Bronchial epithelial cell (primary cell): ENCODE measurements at regions not wholly inside any gene's neighbourhood (a gene's known extent, or its start where the extent isn't known, plus 50 kb on each side); places are given as distances from the start of the nearest gene placed in this dataset.

Experiments
- DNase-seq: peaks from one replicate; pipeline ENCODE4 v3.0.0-alpha.2; 2010; ENCODE audit warnings: low read depth
- FAIRE-seq: peaks from 2 replicates; lab custom pipeline; 2011; peaks lifted over from hg19 to GRCh38; lab: Jason Lieb, UNC
- H3K27me3 ChIP-seq: 2 replicates; pipeline ENCODE4 v1.5.1; 2011; ENCODE audit warnings: low read length; ENCODE audit not compliant: control insufficient read depth, insufficient read depth
- H3K36me3 ChIP-seq: 2 replicates; pipeline ENCODE4 v1.5.1; 2011; ENCODE audit warnings: low read length; ENCODE audit not compliant: control insufficient read depth, insufficient read depth
- H3K4me3 ChIP-seq: 2 replicates; pipeline ENCODE4 v1.5.1; 2011; ENCODE audit warnings: mild to moderate bottlenecking, low read depth, low read length, control low read depth
- CTCF ChIP-seq: IDR thresholded peaks from 2 replicates; pipeline ENCODE4 v1.5.1; 2011; ENCODE audit warnings: mild to moderate bottlenecking, moderate library complexity, low read length, control low read depth, inconsistent platforms; ENCODE audit not compliant: insufficient read depth, severe bottlenecking

GRCh38 chr2:176388861-176389260 is 119.6 kb downstream of the MTX2 start:
- peaks cover 2% of the 10 kb centered on the region for H3K27me3 ChIP-seq
- FAIRE-seq (no peak), DNase-seq (no peak)
- H3K36me3 ChIP-seq: no peaks in the 10 kb centered on the region
- TF ChIP-seq CTCF: no peak
- H3K4me3 ChIP-seq: no peak overlapping the region

GRCh38 chr2:176390276-176391147 is 121.3 kb downstream of the MTX2 start:
- Histone ChIP-seq H3K27me3 (peaks cover 2% of the 10 kb centered on the region), H3K4me3 (no peak overlapping the region), H3K36me3 (no peaks in the 10 kb centered on the region)
- no peak for TF ChIP-seq CTCF
- FAIRE-seq: no peak
- no peak for DNase-seq

DNA sequence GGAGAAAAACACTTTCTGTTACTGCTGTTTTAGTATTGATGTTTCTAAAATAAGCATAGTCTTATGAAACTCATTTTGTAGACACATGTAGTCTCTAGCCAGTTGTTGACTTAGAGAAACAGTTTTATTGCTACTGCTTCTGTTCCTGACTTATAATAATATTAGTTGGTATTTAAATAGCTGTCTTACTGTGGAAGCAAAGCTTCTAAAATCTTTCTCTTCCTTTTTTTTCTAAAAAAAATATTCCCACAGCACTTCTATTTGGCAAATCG is 121.8 kb downstream of the MTX2 start:
- no peak for DNase-seq
- no peak for FAIRE-seq
- Histone ChIP-seq H3K27me3 (no peaks in the 10 kb centered on the region), H3K36me3 (no peaks in the 10 kb centered on the region), H3K4me3 (no peak overlapping the region)
- TF ChIP-seq CTCF: no peak

DNA sequence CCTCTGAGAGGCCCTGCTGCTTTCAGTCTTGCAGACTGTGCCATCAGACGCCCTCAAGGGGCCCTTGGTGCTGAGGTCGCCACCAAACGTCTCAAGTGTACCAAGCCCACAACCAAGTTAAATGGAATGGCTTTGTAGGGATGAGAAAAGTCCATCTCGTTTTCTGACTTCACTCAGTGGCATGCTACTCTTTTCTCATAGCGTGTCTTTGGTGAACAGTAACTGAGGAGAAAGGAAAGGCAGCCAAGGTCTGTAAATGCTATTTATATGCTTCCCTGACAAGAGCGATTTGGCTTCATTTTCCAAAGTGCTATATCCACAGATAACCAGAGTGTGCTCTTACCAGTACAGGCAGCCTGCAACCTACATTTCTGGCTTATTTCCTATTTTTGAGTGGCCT is 123.0 kb downstream of the MTX2 start:
- no peaks in the 10 kb centered on the region for H3K36me3 ChIP-seq
- no peak for TF ChIP-seq CTCF
- H3K27me3 ChIP-seq: no peaks in the 10 kb centered on the region
- H3K4me3 ChIP-seq: no peak overlapping the region
- DNase-seq (no peak), FAIRE-seq (no peak)

DNA sequence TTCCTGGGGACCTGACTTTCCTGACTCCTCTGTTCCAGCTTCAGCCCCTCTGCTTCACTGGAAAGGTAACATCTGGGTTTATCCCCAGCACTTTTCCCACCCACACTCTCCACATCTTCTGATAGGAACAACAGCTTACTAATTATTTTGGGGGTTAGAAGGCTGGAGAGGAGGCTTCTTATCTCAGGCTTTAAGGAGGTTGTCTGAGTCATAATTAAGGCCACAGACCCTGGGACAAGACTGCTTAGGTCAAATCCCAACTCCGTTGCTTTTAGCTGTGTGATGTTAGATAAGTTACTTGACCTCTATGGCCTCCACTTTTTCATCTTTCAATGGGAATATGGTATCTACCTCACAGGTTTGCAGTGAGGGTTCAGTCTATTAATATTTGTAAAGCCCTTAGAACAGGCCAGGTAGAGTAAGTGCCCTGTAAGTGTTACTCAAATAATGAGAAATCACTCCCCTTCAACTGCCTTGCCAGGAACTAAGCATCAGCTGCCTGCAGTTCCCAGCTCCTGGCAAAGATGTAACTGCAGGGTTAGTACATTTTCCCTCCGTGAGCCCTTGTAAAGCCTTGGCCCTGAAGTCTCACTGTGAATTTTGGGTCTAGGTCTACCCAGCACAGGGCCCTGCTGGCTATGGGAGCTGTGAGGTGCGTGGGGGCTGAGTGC is 123.6 kb downstream of the MTX2 start:
- Histone ChIP-seq H3K36me3 (no peaks in the 10 kb centered on the region), H3K4me3 (no peak overlapping the region), H3K27me3 (no peaks in the 10 kb centered on the region)
- no peak for FAIRE-seq
- no peak for DNase-seq
- no peak for TF ChIP-seq CTCF
